OCI-LY1 (cell line): ENCODE measurements at regions not wholly inside any gene's neighbourhood (a gene's known extent, or its start where the extent isn't known, plus 50 kb on each side); places are given as distances from the start of the nearest gene placed in this dataset.

Experiments
- CTCF ChIP-seq: fragments of 200-600 bp; sonication (generic), shearing (Covaris generic); IDR thresholded peaks from 2 replicates; pipeline ENCODE4 v1.5.1; 2017; ENCODE audit warnings: mild to moderate bottlenecking, antibody characterized with exemption, low read length, moderate library complexity, mixed read lengths
- EZH2 ChIP-seq: fragments of 200-600 bp; sonication (generic), shearing (Covaris generic); IDR thresholded peaks from 2 replicates; pipeline ENCODE4 v1.8.0; 2017; ENCODE audit warnings: borderline replicate concordance, mixed run types, mild to moderate bottlenecking, antibody characterized with exemption, low read length, moderate library complexity, mixed read lengths

- TF ChIP-seq CTCF: no peak
- TF ChIP-seq EZH2: no peak
Observed at GRCh38 chr7:3097734-3098133, 54.1 kb upstream of the CARD11 start.
